ENCODE measurements at regions not wholly inside any gene's neighbourhood (a gene's known extent, or its start where the extent isn't known, plus 50 kb on each side); places are given as distances from the start of the nearest gene placed in this dataset.

GRCh38 chr18:2395427-2396161 lies 175.7 kb downstream of the METTL4 start:
- Mint-ChIP-seq H3K4me1 (no peaks in the 10 kb centered on the region), H3K27ac (no peak overlapping the region), H3K27me3 (ENCODE audit: low read depth in 3 of 3) (peaks cover 2 to 4% (median 2%) of the 10 kb centered on the region in 3 donors), H3K9me3 (peaks cover 0 to 8% (median 0%) of the 10 kb centered on the region in 6 donors), H3K36me3 (no peaks in the 10 kb centered on the region), H3K4me3 (no peak overlapping the region)
- DNase-seq, result no peak

GRCh38 chr18:2396162-2396505 lies 175.2 kb downstream of the METTL4 start:
- no peak overlapping the region for H3K4me3 Mint-ChIP-seq
- H3K27me3 Mint-ChIP-seq (ENCODE audit: low read depth in 3 of 3), result peaks cover 2 to 4% (median 2%) of the 10 kb centered on the region in 3 donors
- H3K27ac Mint-ChIP-seq, result no peak overlapping the region
- H3K4me1 Mint-ChIP-seq, result no peaks in the 10 kb centered on the region
- H3K9me3 Mint-ChIP-seq, result peaks cover 0 to 8% (median 0%) of the 10 kb centered on the region in 6 donors
- H3K36me3 Mint-ChIP-seq, result no peaks in the 10 kb centered on the region
- DNase-seq, result no peak

- no peaks in the 10 kb centered on the region for H3K36me3 Mint-ChIP-seq
- no peak overlapping the region for H3K27ac Mint-ChIP-seq
- peaks cover 0 to 8% (median 0%) of the 10 kb centered on the region in 6 donors for H3K9me3 Mint-ChIP-seq
- peaks cover 0 to 4% (median 4%) of the 10 kb centered on the region in 3 donors for H3K27me3 Mint-ChIP-seq (ENCODE audit: low read depth in 3 of 3)
- H3K4me3 Mint-ChIP-seq, result no peak overlapping the region
- no peaks in the 10 kb centered on the region for H3K4me1 Mint-ChIP-seq
- no peak for DNase-seq
Measured at GRCh38 chr18:2400701-2401196, 170.6 kb downstream of the METTL4 start.

- Mint-ChIP-seq H3K36me3 (no peaks in the 10 kb centered on the region), H3K9me3 (peaks cover 0 to 8% (median 0%) of the 10 kb centered on the region in 6 donors), H3K4me3 (no peak overlapping the region), H3K4me1 (no peaks in the 10 kb centered on the region), H3K27me3 (ENCODE audit: low read depth in 3 of 3) (peaks cover 0 to 7% (median 4%) of the 10 kb centered on the region in 3 donors), H3K27ac (no peak overlapping the region)
- DNase-seq, result no peak
Measured at GRCh38 chr18:2402084-2402483, 169.2 kb downstream of the METTL4 start.

GRCh38 chr18:2406544-2406943 lies 164.8 kb downstream of the METTL4 start:
- DNase-seq, result no peak
- Mint-ChIP-seq H3K9me3 (peaks cover 0 to 3% (median 0%) of the 10 kb centered on the region in 6 donors), H3K27ac (no peak overlapping the region), H3K4me1 (no peaks in the 10 kb centered on the region), H3K4me3 (no peak overlapping the region), H3K36me3 (no peaks in the 10 kb centered on the region), H3K27me3 (ENCODE audit: low read depth in 3 of 3) (peaks cover 0 to 15% (median 3%) of the 10 kb centered on the region in 3 donors)

GRCh38 chr18:2407961-2408360 lies 163.3 kb downstream of the METTL4 start:
- H3K4me1 Mint-ChIP-seq, result no peaks in the 10 kb centered on the region
- no peaks in the 10 kb centered on the region for H3K36me3 Mint-ChIP-seq

GRCh38 chr18:2409906-2410305 lies 161.4 kb downstream of the METTL4 start:
- Mint-ChIP-seq H3K4me3 (no peak overlapping the region), H3K36me3 (no peaks in the 10 kb centered on the region), H3K9me3 (peaks cover 0 to 3% (median 0%) of the 10 kb centered on the region in 6 donors), H3K4me1 (no peaks in the 10 kb centered on the region), H3K27me3 (ENCODE audit: low read depth in 3 of 3) (peaks cover 1 to 16% (median 11%) of the 10 kb centered on the region in 3 donors), H3K27ac (no peak overlapping the region)
- no peak for DNase-seq

More at GRCh38 chr18:2407961-2408360, 163.3 kb downstream of the METTL4 start:
- H3K4me3 Mint-ChIP-seq, result no peak overlapping the region
- H3K27me3 Mint-ChIP-seq (ENCODE audit: low read depth in 3 of 3), result peaks cover 0 to 16% (median 6%) of the 10 kb centered on the region in 3 donors
- DNase-seq, result no peak
- peaks cover 0 to 3% (median 0%) of the 10 kb centered on the region in 6 donors for H3K9me3 Mint-ChIP-seq
- no peak overlapping the region for H3K27ac Mint-ChIP-seq

GRCh38 chr18:2410688-2411087 lies 160.6 kb downstream of the METTL4 start:
- peaks cover 1 to 16% (median 11%) of the 10 kb centered on the region in 3 donors for H3K27me3 Mint-ChIP-seq (ENCODE audit: low read depth in 3 of 3)
- H3K36me3 Mint-ChIP-seq, result no peaks in the 10 kb centered on the region
- H3K4me1 Mint-ChIP-seq, result no peaks in the 10 kb centered on the region
- H3K4me3 Mint-ChIP-seq, result no peak overlapping the region
- no peak overlapping the region for H3K27ac Mint-ChIP-seq
- H3K9me3 Mint-ChIP-seq, result peaks cover 0 to 3% (median 0%) of the 10 kb centered on the region in 6 donors
- no peak for DNase-seq

GRCh38 chr18:2411381-2411960 lies 159.8 kb downstream of the METTL4 start:
- no peaks in the 10 kb centered on the region for H3K36me3 Mint-ChIP-seq
- no peak overlapping the region for H3K4me3 Mint-ChIP-seq
- no peak overlapping the region for H3K27ac Mint-ChIP-seq
- DNase-seq, result no peak
- H3K27me3 Mint-ChIP-seq (ENCODE audit: low read depth in 3 of 3), result peaks cover 1 to 13% (median 11%) of the 10 kb centered on the region in 3 donors
- peaks cover 0 to 3% (median 0%) of the 10 kb centered on the region in 6 donors for H3K9me3 Mint-ChIP-seq
- H3K4me1 Mint-ChIP-seq, result no peaks in the 10 kb centered on the region

- no peak for DNase-seq
- Mint-ChIP-seq H3K9me3 (peaks cover 0 to 3% (median 0%) of the 10 kb centered on the region in 6 donors), H3K4me1 (no peaks in the 10 kb centered on the region), H3K27me3 (ENCODE audit: low read depth in 3 of 3) (peaks cover 1 to 11% (median 10%) of the 10 kb centered on the region in 3 donors), H3K4me3 (no peak overlapping the region), H3K27ac (no peak overlapping the region), H3K36me3 (no peaks in the 10 kb centered on the region)
Measured at GRCh38 chr18:2412281-2412680, 159.0 kb downstream of the METTL4 start.

- Mint-ChIP-seq H3K36me3 (no peaks in the 10 kb centered on the region), H3K9me3 (peaks cover 0 to 3% (median 0%) of the 10 kb centered on the region in 6 donors), H3K27me3 (ENCODE audit: low read depth in 3 of 3) (peaks cover 1 to 10% (median 9%) of the 10 kb centered on the region in 3 donors), H3K4me3 (no peak overlapping the region), H3K4me1 (no peaks in the 10 kb centered on the region), H3K27ac (no peak overlapping the region)
- DNase-seq, result no peak
Measured at GRCh38 chr18:2412996-2413751, 158.1 kb downstream of the METTL4 start.

GRCh38 chr18:2414235-2414634 lies 157.1 kb downstream of the METTL4 start:
- Mint-ChIP-seq H3K36me3 (no peaks in the 10 kb centered on the region), H3K4me1 (no peaks in the 10 kb centered on the region), H3K9me3 (peaks cover 0 to 3% (median 0%) of the 10 kb centered on the region in 6 donors), H3K27me3 (ENCODE audit: low read depth in 3 of 3) (peaks cover 1 to 10% (median 7%) of the 10 kb centered on the region in 3 donors), H3K27ac (no peak overlapping the region), H3K4me3 (no peak overlapping the region)
- DNase-seq, result no peak

GRCh38 chr18:2415656-2416055 lies 155.6 kb downstream of the METTL4 start:
- H3K4me3 Mint-ChIP-seq, result no peak overlapping the region
- no peaks in the 10 kb centered on the region for H3K4me1 Mint-ChIP-seq
- H3K36me3 Mint-ChIP-seq, result no peaks in the 10 kb centered on the region
- peaks cover 0 to 3% (median 0%) of the 10 kb centered on the region in 6 donors for H3K9me3 Mint-ChIP-seq
- DNase-seq, result no peak
- H3K27me3 Mint-ChIP-seq (ENCODE audit: low read depth in 3 of 3), result peaks cover 1 to 10% (median 10%) of the 10 kb centered on the region in 3 donors
- no peak overlapping the region for H3K27ac Mint-ChIP-seq

Data from immature natural killer cell (primary cell).